ENCODE measurements at regions not wholly inside any gene's neighbourhood (a gene's known extent, or its start where the extent isn't known, plus 50 kb on each side); places are given as distances from the start of the nearest gene placed in this dataset.
A peak's percentile ranks its signal among the peaks of the same experiment; 100 is the strongest.

GRCh38 chr7:1286946-1287645 is 54.4 kb downstream of the UNCX start:
- intact Hi-C loops (cut with micrococcal nuclease) = no loop called here
- Mint-ChIP-seq H3K9me3 (no peaks in the 10 kb centered on the region), H3K27me3 (peaks cover 18% of the 10 kb centered on the region), H3K27ac (no peak overlapping the region), H3K4me1 (no peaks in the 10 kb centered on the region), H3K36me3 (ENCODE audit: low read depth) (no peaks in the 10 kb centered on the region), H3K4me3 (no peak overlapping the region)
- DNase-seq = no peak

DNA sequence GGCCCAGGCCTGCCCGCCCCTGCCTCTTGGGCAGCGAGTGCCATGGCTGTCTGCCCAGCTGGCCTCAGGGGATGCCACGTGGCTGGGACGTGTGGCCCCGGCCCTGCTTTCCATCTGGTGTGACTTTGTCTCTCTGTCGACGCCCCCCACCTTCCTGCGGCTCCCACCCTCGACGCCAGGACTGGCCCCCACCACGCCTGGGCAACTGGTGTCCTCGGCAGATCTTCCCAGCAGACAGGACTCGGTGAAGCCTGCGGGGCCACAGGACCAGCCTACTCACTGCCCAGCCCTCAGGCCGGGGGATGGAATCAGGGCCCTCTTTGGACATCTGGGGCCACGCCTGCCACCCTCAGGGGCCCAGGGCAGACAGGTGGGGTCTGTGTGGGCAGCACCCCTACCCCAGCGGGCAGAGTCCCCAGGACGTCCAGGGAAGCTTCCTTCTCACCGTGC is 55.1 kb downstream of the UNCX start:
- Mint-ChIP-seq H3K4me3 (no peak overlapping the region), H3K27ac (no peak overlapping the region), H3K36me3 (ENCODE audit: low read depth) (no peaks in the 10 kb centered on the region), H3K9me3 (no peaks in the 10 kb centered on the region), H3K4me1 (no peaks in the 10 kb centered on the region), H3K27me3 (peaks cover 18% of the 10 kb centered on the region)
- no peak for DNase-seq
- intact Hi-C loops (cut with micrococcal nuclease) = no loop called here

GRCh38 chr7:1288390-1288995 is 55.8 kb downstream of the UNCX start:
- Mint-ChIP-seq H3K27me3 (peaks cover 18% of the 10 kb centered on the region), H3K4me1 (no peaks in the 10 kb centered on the region), H3K36me3 (ENCODE audit: low read depth) (no peaks in the 10 kb centered on the region), H3K9me3 (no peaks in the 10 kb centered on the region), H3K4me3 (no peak overlapping the region), H3K27ac (no peak overlapping the region)
- no peak for DNase-seq
- intact Hi-C loops (cut with micrococcal nuclease) = no loop called here

DNA sequence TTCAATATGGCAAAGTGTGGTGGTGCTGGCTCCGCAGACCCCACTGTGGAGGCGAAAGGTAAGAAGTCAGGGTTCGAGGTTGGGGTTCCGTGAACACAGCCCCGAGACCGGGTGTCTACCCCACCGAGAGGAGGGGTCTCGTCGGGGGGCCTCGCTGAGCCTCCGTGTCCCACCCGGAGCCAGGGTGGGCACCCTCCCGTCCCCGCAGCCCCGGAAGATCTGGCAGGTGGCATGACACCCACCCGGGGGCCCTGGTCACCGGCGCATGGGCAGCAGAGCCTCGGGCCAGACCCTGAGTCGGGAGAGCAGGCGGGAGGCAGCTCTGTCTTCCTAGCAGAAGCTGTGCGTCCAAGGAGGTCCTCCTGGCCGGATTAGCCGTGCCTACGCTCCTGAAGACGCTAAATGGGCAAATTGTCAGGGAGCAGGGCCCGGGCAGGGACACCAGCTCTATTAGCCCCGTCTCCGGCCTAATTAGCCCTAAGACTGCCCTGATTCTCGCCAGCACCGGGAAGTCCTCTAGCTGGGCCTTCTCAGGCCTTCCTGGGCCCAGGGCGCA is 56.4 kb downstream of the UNCX start:
- no peak for DNase-seq
- H3K4me3 Mint-ChIP-seq = no peak overlapping the region
- intact Hi-C loops (cut with micrococcal nuclease) = no loop called here
- H3K4me1 Mint-ChIP-seq = no peaks in the 10 kb centered on the region
- no peaks in the 10 kb centered on the region for H3K36me3 Mint-ChIP-seq (ENCODE audit: low read depth)
- peaks cover 18% of the 10 kb centered on the region for H3K27me3 Mint-ChIP-seq
- H3K9me3 Mint-ChIP-seq = no peaks in the 10 kb centered on the region
- H3K27ac Mint-ChIP-seq = no peak overlapping the region

DNA sequence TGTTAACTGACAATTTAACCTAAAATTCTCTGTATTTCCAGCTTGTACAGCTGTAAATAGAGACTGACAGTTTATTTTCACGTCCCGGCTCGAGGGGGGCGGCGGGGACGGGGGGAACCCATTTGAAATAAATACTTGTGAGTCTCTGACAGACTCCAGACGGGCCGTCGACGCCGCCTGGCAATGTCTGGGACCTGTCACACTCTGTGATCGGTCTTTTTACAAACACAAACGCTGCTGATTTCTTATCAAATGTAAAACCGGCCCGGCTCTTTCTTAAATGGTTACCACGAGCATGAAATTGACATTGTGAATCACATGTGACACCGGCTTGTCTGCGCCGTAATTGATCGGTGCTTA is 57.0 kb downstream of the UNCX start:
- no peak overlapping the region for H3K4me3 Mint-ChIP-seq
- no peak for DNase-seq
- intact Hi-C loops (cut with micrococcal nuclease) = no loop called here
- H3K27ac Mint-ChIP-seq = no peak overlapping the region
- peaks cover 18% of the 10 kb centered on the region for H3K27me3 Mint-ChIP-seq
- no peaks in the 10 kb centered on the region for H3K9me3 Mint-ChIP-seq
- H3K4me1 Mint-ChIP-seq = no peaks in the 10 kb centered on the region
- no peaks in the 10 kb centered on the region for H3K36me3 Mint-ChIP-seq (ENCODE audit: low read depth)

- no peaks in the 10 kb centered on the region for H3K36me3 Mint-ChIP-seq (ENCODE audit: low read depth)
These were observed 57.5 kb downstream of the UNCX start for GRCh38 chr7:1290026-1290678.

DNA sequence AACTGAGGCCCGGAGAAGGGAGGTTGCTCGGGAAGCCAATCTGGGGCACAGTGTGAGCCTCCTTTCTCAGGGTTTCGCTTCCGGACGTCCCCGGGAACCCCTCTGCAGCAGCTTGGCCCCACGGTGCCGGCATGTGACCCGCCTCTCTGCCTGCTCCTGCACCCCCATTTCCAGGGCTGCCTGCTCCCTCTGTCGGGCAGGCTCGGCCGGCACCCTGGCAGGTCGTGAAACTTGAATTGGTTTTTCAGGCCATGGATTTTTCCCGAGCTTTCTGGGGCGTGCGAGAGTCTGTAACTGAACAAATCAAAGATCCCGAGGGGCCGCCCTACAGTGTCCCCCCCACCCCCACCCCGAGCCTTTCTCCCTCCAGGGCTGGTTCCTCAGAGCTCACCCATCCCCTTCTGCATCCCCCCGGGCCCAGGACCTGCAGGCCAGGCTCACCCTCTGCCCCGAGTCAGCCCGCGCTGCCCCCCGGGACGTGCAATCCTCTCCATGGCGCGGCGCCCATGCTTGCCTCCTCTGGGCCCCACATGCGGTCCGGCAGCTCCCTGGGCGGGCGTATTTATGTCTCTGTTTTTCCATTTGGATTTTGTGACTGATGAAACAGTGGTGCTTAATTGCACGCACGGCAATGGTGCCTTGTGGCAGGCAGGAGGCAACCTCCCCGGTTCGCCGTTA is 58.1 kb downstream of the UNCX start:
- Mint-ChIP-seq H3K27me3 (peaks cover 18% of the 10 kb centered on the region), H3K4me1 (no peaks in the 10 kb centered on the region), H3K36me3 (ENCODE audit: low read depth) (no peaks in the 10 kb centered on the region), H3K9me3 (no peaks in the 10 kb centered on the region), H3K4me3 (peak overlapping the region; percentile 15), H3K27ac (no peak overlapping the region)
- intact Hi-C loops (cut with micrococcal nuclease) = no loop called here
- DNase-seq = no peak

More at GRCh38 chr7:1290026-1290678, 57.5 kb downstream of the UNCX start:
- no peaks in the 10 kb centered on the region for H3K4me1 Mint-ChIP-seq
- intact Hi-C loops (cut with micrococcal nuclease) = no loop called here
- H3K27ac Mint-ChIP-seq = peak overlapping the region; percentile 11
- DNase-seq = peak; percentile 59
- no peaks in the 10 kb centered on the region for H3K9me3 Mint-ChIP-seq
- peaks cover 18% of the 10 kb centered on the region for H3K27me3 Mint-ChIP-seq
- peak overlapping the region; percentile 52 for H3K4me3 Mint-ChIP-seq

DNA sequence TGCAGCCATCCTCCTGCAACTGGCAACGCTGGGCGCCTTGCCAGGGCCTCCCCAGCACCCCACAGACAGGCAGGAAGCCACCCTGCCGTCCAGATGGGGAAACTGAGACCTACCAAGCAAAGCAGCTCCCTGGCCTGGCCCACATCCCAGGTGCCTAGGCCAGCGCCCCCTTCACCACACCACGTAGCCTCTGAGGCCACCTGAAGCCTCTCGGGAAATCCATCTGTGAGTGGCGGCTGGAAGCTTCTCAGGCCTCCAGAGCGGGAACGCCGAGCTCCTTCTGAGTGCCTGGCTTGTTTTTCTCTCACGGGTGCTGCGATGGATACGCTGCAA is 58.7 kb downstream of the UNCX start:
- H3K27me3 Mint-ChIP-seq = peaks cover 18% of the 10 kb centered on the region
- no peaks in the 10 kb centered on the region for H3K4me1 Mint-ChIP-seq
- intact Hi-C loops (cut with micrococcal nuclease) = no loop called here
- no peaks in the 10 kb centered on the region for H3K9me3 Mint-ChIP-seq
- H3K4me3 Mint-ChIP-seq = peak overlapping the region; percentile 15
- no peak for DNase-seq
- H3K27ac Mint-ChIP-seq = no peak overlapping the region
- H3K36me3 Mint-ChIP-seq (ENCODE audit: low read depth) = no peaks in the 10 kb centered on the region

- Mint-ChIP-seq H3K9me3 (no peaks in the 10 kb centered on the region), H3K27ac (no peak overlapping the region), H3K4me1 (no peaks in the 10 kb centered on the region), H3K27me3 (peaks cover 18% of the 10 kb centered on the region), H3K4me3 (no peak overlapping the region), H3K36me3 (ENCODE audit: low read depth) (no peaks in the 10 kb centered on the region)
- intact Hi-C loops (cut with micrococcal nuclease) = no loop called here
- no peak for DNase-seq
These were observed 59.4 kb downstream of the UNCX start for GRCh38 chr7:1291845-1292765.

- no peak for DNase-seq
- intact Hi-C loops (cut with micrococcal nuclease) = no loop called here
- H3K4me1 Mint-ChIP-seq = no peaks in the 10 kb centered on the region
- no peaks in the 10 kb centered on the region for H3K36me3 Mint-ChIP-seq (ENCODE audit: low read depth)
- no peaks in the 10 kb centered on the region for H3K9me3 Mint-ChIP-seq
- peaks cover 18% of the 10 kb centered on the region for H3K27me3 Mint-ChIP-seq
- H3K27ac Mint-ChIP-seq = no peak overlapping the region
- no peak overlapping the region for H3K4me3 Mint-ChIP-seq
These were observed 60.5 kb downstream of the UNCX start for GRCh38 chr7:1292972-1293830.

DNA sequence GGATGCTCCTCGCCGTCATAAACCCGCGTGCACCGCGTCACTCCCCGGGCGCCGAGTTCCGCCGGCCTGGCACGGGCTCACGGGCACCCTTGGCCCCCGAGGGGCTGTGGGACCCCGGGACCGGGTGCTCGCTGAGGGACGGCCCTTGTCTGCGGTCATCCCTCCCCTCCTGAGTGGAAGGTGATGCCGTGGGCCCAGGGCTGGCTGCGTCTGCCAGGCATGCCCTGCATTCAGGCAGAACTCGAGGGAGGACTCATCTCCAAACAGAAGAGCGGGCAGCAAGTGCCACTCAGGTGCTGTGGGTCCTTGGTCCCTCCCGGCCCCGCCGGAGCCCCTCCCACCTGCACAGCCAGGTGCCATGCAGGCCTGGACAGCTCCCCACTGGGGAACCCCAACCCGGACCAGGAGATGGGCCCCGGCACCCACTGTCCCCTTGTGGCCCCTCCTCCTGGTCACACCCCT is 61.3 kb downstream of the UNCX start:
- intact Hi-C loops (cut with micrococcal nuclease) = no loop called here
- Mint-ChIP-seq H3K27ac (no peak overlapping the region), H3K36me3 (ENCODE audit: low read depth) (no peaks in the 10 kb centered on the region), H3K9me3 (no peaks in the 10 kb centered on the region), H3K4me1 (no peaks in the 10 kb centered on the region), H3K27me3 (peaks cover 18% of the 10 kb centered on the region), H3K4me3 (no peak overlapping the region)
- DNase-seq = no peak

GRCh38 chr7:1295776-1296355 is 63.2 kb downstream of the UNCX start:
- no peak overlapping the region for H3K27ac Mint-ChIP-seq
- no peaks in the 10 kb centered on the region for H3K4me1 Mint-ChIP-seq
- H3K9me3 Mint-ChIP-seq = no peaks in the 10 kb centered on the region
- no peak for DNase-seq
- intact Hi-C loops (cut with micrococcal nuclease) = no loop called here
- H3K4me3 Mint-ChIP-seq = no peak overlapping the region
- H3K27me3 Mint-ChIP-seq = peaks cover 6% of the 10 kb centered on the region
- H3K36me3 Mint-ChIP-seq (ENCODE audit: low read depth) = no peaks in the 10 kb centered on the region

All from activated CD4-positive, alpha-beta T cell treated with anti-CD3 and anti-CD28 coated beads, Interleukin-2, amount 10 ng/mL, durations not matched to agents 24 days and 14 days (primary cell).